ENCODE measurements at regions not wholly inside any gene's neighbourhood (a gene's known extent, or its start where the extent isn't known, plus 50 kb on each side); places are given as distances from the start of the nearest gene placed in this dataset.

DNA sequence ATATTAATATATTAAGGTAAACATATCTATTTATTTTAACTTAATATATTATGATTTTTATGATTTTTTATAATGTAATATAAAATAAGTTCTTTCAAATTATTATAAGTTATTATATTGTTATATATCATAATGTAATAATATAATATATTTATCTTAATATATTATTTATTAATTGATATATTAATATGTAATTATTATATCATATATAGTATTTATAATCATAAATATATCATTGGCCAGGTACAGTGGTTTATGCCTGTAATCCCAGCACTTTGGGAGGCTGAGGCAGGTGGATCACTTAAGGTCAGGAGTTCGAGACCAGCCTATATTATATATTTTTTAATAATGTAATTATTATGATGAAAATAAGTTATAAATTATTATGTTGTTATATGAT lies 118.1 kb downstream of the MPP7 start:
- TF ChIP-seq, protein P1, sequence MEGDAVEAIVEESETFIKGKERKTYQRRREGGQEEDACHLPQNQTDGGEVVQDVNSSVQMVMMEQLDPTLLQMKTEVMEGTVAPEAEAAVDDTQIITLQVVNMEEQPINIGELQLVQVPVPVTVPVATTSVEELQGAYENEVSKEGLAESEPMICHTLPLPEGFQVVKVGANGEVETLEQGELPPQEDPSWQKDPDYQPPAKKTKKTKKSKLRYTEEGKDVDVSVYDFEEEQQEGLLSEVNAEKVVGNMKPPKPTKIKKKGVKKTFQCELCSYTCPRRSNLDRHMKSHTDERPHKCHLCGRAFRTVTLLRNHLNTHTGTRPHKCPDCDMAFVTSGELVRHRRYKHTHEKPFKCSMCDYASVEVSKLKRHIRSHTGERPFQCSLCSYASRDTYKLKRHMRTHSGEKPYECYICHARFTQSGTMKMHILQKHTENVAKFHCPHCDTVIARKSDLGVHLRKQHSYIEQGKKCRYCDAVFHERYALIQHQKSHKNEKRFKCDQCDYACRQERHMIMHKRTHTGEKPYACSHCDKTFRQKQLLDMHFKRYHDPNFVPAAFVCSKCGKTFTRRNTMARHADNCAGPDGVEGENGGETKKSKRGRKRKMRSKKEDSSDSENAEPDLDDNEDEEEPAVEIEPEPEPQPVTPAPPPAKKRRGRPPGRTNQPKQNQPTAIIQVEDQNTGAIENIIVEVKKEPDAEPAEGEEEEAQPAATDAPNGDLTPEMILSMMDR (IDR thresholded peaks at IDR 0.05) = no peak
- TF ChIP-seq POLR2A (IDR thresholded peaks at IDR 0.05; ENCODE audit: low read depth) (no peak), POLR2AphosphoS5 (IDR thresholded peaks at IDR 0.05) (no peak), EP300 (IDR thresholded peaks at IDR 0.05) (no peak)

Measured in esophagus muscularis mucosa (tissue), 4 donors.